ENCODE measurements at regions not wholly inside any gene's neighbourhood (a gene's known extent, or its start where the extent isn't known, plus 50 kb on each side); places are given as distances from the start of the nearest gene placed in this dataset.

- TF ChIP-seq CTCF (IDR thresholded peaks at IDR 0.05): no peak
- TF ChIP-seq POLR2A (IDR thresholded peaks at IDR 0.05): no peak
Observed at GRCh38 chr11:111019871-111020670, 225.5 kb upstream of the POU2AF2 start.
